ENCODE measurements at regions not wholly inside any gene's neighbourhood (a gene's known extent, or its start where the extent isn't known, plus 50 kb on each side); places are given as distances from the start of the nearest gene placed in this dataset.

GRCh38 chr2:37831081-37831780 is 93.9 kb upstream of the RMDN2 start:
- no peaks in the 10 kb centered on the region; the same call in 1 of the 2 replicates for H3K27me3 Mint-ChIP-seq (ENCODE audit: low read depth)
- Histone ChIP-seq H3K27ac (ENCODE audit: insufficient read length, low read depth, low read length) (no peak overlapping the region), H3K18ac (ENCODE audit: insufficient read length, low read depth, low read length) (no peak overlapping the region), H3K4me1 (ENCODE audit: insufficient read depth, low read length) (no peaks in the 10 kb centered on the region), H2BK120ac (ENCODE audit: low read depth, low read length, poor library complexity, severe bottlenecking) (no peak overlapping the region), H3K4ac (ENCODE audit: low read depth, low read length) (no peak overlapping the region), H3K56ac (ENCODE audit: insufficient read length, low read depth, low read length) (no peak overlapping the region), H3K9me3 (ENCODE audit: control insufficient read depth, low read depth, low read length) (no peaks in the 10 kb centered on the region), H4K5ac (ENCODE audit: insufficient read length, low read depth, low read length) (no peak overlapping the region), H3K23me2 (ENCODE audit: insufficient read length, low read depth, low read length, poor library complexity, severe bottlenecking) (no peaks in the 10 kb centered on the region), H2BK20ac (ENCODE audit: low read depth, low read length, poor library complexity, severe bottlenecking) (no peak overlapping the region), H3K27me3 (ENCODE audit: insufficient read depth, low read length) (no peaks in the 10 kb centered on the region), H2AK5ac (ENCODE audit: insufficient read length, low read length) (no peak overlapping the region), H3K79me2 (ENCODE audit: insufficient read depth, low read length) (no peaks in the 10 kb centered on the region), H2AFZ (ENCODE audit: low read length) (no peak overlapping the region), H4K20me1 (ENCODE audit: control insufficient read depth, insufficient read depth, insufficient read length) (no peaks in the 10 kb centered on the region), H3K9ac (ENCODE audit: extremely low read depth, insufficient read length, low read length) (no peak overlapping the region), H3K79me1 (ENCODE audit: insufficient read depth, low read depth, low read length, poor library complexity, severe bottlenecking) (no peaks in the 10 kb centered on the region), H3T11ph (ENCODE audit: low read length) (no peak overlapping the region), H2BK5ac (ENCODE audit: insufficient read length, low read length) (no peak overlapping the region), H4K91ac (ENCODE audit: insufficient read length, low read depth, low read length) (no peak overlapping the region), H2BK12ac (ENCODE audit: insufficient read length, low read depth, low read length) (no peak overlapping the region), H3K4me2 (ENCODE audit: insufficient read depth, insufficient read length, low read length) (no peak overlapping the region), H2BK15ac (ENCODE audit: low read depth, low read length) (no peak overlapping the region), H3K14ac (ENCODE audit: insufficient read depth, low read length) (no peak overlapping the region), H3K23ac (ENCODE audit: insufficient read length, low read depth, low read length) (no peak overlapping the region), H4K8ac (replicated peaks; ENCODE audit: insufficient read length, low read depth, low read length) (no peak overlapping the region)
- no peaks in the 10 kb centered on the region for H3K36me3 Mint-ChIP-seq (ENCODE audit: insufficient read depth in 1 of 3, low read depth in 3 of 3)
- no peak for DNase-seq
- no peaks in the 10 kb centered on the region for H3K9me3 Mint-ChIP-seq
- no CpG with 5 or more reads among the region's 5 CpGs for WGBS (ENCODE audit: extremely low coverage, insufficient read length, low lambda C conversion rate)
- H3K27ac Mint-ChIP-seq = no peak overlapping the region
- TF ChIP-seq CTCF (conservative IDR thresholded peaks at IDR 0.05) = no peak
- peaks cover 2 to 13% of the 10 kb centered on the region in 2 experiments for H3K4me1 Mint-ChIP-seq
- H3K4me3 Mint-ChIP-seq = no peak overlapping the region
